HG02852 (cell line): ENCODE measurements at regions not wholly inside any gene's neighbourhood (a gene's known extent, or its start where the extent isn't known, plus 50 kb on each side); places are given as distances from the start of the nearest gene placed in this dataset.

Source experiments
- ATAC-seq: cut with Tn5 transposase; IDR thresholded peaks from one replicate; pipeline ENCODE4 v1.9.1; 2021; ENCODE audit warnings: mild to moderate bottlenecking, moderate library complexity; ENCODE audit not compliant: unreplicated experiment

DNA sequence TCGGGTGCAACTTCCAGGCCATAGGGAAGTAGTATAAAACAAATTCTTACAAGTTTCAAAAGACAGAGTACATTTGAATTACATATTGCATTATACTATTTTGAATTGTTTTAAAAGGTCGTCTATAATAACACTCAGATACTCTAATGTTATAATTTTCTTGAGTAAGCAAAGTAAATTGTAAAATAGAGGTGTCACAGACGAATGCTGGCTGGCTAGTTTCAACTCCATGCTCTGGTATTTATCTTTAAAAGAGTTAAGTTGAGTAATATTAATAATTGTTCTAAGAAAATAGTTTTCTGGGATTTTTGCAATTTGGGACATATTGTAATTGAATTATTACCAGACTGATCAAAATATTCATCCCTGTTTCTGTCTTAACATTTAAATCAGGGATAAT is 764.9 kb downstream of the TECRL start:
- ATAC-seq: no peak

DNA sequence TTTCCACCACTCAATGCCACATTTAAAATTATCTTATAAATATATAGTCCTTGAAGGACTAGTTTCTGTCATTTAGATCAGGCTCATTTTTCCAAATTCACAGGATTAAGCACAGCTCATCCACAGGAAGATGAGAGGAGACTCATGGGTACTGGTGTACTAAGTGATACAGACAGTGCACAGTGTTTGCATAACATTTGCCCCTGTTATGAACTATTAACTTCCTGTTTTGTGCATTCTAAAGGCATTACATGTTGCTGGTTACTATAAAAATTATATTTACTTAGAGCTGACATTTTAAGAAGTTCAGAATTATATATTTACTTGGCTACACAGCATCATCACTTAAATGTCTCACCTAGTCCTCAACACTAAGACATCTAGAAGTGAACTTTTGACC is 772.0 kb downstream of the TECRL start:
- no peak for ATAC-seq

DNA sequence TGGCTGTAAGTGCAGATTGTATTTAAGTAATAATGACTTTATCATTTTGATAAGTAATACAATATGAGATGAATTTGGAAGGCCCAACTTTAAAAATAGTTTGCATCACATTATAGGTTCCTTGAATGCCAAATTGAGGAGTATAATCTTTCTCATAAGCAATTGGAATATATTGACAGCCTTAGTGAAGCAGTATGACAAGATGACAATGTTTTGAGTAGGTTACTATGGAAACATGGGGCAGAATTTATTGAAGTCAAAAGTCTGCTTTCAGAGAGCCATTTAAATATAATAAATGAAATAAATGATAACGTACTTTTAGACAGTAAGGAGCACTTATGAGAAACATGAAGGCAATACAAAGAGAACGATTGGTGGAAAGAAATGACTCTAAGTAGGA is 776.4 kb downstream of the TECRL start:
- ATAC-seq: no peak

DNA sequence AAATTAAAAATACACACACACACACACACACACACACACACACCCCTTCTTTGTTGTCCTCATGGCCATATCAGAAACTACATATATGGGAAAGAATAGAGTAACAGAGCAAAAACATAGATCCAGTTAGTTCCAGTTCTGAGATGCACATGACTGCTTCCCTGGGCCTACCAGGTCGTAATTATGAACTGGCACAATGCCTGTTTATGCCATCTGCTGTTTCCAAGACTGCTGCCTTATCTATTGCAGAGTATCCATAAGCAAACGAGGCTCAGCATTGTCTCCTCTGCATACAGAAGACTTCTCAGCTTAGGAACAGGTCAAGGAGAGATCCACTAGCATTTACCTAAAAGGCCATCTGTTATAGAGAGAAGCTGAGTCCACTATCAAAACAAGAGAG is 789.0 kb downstream of the TECRL start:
- ATAC-seq: no peak

DNA sequence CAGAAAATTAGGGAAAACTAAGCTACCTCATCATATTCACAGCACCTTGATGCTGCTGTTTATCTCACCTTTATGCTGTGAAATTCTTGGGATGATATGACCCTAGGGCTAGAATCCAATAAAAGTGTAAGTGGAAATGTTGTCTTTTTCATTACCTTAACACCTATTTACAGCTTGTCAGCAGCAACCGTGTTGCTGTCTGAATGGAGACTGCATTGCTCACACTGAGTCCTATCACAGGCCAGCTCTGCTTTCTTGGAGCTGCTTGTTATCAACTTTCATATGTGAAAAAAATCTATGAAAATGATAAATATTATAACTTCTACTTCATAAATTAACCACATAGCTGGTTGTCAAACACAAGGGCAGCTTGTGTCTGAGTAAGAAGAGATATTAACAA is 789.5 kb downstream of the TECRL start:
- ATAC-seq: no peak

DNA sequence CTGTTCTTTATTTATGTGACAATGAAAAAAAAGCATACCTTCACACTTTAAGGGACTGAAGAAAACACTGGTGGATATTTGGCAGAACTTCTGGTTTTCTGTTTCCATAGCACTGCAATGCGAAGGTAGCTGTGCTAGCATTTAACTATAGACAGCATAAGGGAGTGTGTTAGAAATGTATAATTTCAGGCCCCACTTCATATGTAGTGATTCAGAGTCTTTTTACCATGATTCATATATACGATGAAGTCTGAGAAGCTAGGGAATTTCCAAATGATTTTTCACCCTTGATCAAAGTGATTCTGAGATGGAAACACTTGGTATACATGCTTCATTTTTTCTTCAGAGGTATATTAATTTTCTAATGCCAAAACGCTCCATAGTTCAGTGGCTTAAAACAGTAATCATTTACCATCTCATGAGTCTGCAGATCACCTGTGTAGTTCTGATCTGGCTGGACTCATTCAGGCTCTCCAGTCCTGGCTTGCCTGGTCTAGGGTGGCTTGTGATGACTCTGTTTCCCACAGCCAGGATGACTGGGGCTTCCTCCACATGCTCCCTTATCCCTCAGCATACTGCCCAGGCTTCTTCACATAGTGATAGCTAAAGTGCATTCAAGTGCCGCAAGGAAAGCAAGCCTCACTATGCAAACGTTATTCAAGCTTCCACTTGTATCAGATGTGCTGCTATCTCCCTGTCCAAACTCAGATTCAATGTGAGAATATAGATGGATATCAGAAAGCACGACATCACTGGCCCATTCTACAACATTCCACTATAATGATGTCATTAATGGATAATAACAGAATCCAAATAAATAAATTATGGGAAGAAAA is 790.1 kb downstream of the TECRL start:
- no peak for ATAC-seq

DNA sequence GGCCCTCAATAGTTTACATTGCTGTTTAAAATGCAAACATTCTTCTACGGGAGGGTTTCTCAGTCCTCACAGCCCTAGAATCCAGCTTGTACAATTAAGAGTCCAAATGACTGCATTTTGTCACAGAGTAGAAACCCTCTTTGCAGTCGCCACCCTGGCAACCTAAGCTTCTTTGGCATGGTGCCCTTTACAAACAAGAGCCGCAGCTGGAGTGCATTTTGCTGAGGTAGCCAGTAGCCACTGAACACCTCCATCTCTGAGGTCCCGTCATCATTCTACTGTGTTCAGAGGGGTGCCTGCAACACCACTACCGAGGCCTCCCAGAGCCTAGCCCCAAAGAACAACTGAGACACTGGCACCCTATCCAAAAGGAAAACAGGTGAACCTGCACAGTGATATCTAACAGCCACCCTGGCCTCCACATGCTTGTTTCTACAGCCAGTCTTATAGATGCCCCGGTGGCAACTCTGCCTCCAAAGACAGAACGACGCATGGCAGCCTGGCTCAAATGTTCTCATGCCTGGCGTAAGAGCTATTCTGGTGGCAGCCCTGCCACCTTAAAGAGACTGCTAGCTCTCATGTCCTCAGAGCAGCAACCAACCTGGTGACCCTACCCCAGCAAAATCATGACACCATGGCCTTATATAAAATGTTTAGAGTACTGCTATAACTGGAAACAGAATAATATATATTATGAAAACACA is 801.9 kb downstream of the TECRL start:
- ATAC-seq: no peak

DNA sequence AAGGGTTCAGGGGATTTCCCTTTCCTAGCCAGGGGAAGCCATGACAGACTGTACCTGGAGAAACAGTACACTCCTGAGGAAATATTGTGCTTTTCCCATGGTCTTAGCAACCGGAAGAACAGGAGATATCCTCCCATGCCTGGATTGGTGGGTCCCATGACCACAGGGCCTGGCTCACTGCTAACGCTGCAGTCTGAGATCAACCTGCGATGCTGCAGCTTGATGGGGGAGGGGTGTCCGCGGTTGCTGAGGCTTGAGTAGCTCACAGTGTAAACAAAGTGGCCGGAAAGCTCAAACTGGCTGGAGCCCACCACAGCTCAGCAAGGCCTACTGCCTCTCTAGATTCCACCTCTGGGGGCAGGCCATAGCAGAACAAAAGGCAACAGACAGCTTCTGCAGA is 819.5 kb downstream of the TECRL start:
- ATAC-seq: no peak

DNA sequence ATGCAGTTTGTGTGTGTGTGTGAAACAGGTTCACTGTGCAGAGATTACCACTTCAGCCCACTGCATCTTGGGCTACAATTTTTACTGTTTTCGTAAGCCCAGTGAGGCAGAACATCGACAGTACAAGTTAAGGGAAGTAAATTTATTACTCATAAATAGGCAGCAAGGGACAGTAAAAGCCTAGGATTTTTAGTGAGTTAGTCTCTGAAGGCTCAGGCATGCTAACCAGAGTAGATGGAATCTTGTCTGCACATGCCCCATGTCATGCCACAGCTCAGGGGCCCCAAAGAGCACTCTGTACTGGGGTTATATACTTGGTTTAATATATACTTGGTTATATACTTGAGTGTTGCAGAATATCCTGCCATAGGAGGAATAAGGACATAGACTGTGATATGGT is 825.7 kb downstream of the TECRL start:
- ATAC-seq: no peak

DNA sequence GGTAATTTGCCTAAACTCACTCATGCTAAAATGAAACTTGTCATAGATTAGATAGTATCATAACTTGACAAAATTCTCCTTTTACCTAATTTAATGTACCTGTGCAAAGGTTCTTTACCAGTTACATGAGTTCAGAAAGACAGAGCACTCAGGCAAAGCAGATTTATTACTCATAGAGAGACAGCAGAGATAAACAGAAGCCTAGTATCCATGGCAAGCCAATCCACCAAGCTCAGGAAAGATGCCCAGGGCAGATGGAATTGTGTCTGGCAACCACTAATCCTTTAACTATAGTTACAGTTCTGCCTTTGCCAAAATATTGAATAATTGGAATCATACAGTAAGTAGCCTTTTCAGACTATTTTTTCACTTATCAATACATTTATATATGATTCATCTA is 826.2 kb downstream of the TECRL start:
- no peak for ATAC-seq

DNA sequence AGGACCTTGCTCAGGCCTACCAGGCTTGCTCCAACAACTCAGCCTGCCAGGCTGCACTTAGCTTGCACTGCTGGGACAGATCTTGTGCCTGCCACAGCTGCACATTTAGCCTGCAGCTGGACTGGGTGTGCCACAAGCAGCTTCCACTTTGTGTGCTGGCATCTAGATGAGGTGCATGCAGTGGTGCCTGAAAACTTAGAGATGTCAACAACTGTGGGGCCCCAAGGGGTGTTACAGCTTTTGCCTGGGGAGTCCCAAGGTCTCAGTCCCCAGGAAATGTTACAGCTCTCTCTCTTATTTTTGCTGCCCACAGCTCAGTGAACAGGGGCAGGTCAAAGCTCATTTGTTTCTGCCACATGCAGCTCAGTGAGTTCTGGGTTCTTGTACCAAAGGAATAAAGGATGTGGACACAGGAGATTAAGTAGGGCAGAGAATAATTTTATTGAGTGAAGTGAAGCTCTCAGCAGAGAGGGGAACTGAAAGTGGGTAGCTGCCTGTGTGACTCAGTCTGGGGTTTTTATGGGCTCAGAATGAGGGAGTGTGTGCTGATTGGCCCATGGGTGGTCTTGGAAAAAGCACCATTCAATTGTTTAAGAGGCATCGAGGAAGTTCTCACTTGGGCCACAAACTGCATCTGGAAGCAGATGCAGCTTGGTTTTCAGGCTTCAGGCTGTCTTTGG is 828.3 kb downstream of the TECRL start:
- ATAC-seq: peak; percentile 69

DNA sequence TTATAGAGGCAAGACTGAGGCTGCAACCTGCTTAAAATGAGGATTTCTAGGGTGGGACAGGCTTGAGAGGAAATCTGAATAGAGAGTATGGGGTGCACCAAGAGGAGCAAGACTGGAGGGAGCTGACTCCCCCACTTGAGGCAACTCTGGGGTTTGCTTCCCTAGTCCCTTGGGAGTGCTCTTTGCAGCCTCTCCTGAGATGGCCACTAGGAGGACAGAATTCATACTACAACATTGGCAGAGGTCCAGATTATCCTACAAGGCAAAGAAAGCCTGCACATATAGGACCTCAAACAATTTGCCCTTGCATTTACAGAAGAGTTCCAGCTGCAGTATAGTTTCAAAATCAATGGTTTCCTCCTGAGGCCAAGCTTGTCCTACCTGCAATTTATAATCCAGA is 830.9 kb downstream of the TECRL start:
- no peak for ATAC-seq

DNA sequence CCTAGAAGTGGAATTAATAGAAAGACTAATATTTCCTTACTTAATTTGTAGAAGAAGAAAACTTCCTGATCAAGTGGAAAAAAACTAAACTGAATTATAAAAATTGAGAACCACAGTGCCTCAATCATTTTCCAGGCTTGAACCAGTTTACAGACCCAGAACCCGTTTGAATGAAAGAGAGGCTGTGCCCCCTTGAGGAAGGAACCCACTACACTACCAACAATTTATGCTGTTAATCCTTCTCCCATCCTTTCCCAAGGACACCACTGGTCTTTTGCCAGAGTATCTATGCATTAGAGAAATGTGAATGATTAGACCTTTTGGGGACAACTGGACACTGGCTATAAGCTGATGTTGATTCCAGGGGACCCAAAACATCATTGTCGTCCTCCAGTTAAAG is 842.6 kb downstream of the TECRL start:
- ATAC-seq: no peak

DNA sequence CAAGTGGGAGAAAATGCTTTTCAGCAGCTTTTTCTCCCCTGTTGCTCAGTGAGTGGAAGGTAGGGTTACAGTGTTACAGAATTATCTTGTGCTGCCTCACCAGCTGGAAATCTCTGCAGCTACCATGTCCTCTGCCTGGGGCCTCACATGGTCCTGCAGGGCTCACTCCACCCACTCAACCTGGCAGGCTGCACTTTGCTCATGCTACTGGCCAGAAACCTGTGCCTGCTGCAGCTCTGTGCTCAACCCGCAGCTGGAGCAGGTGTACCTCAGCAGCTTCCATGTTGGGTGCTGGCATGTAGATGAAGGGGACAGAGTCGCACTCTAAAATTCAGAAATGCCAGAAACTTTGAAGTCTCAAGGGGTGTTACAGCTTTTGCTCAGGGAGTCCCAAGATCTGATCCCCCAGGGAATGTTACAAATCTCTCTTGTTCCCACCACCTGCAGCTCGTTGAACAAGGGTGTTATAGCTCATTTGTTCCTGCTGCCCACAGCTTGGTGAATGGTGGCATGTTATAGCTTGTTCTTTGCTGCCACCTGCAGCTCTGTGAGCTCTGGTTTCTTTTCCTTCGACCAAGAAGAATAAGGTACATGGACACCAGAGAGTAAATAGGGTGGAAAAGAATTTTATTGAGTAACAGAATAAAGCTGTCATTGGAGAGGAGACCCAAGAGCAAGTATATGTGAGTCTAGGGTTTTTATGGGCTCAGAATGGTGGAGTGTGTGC is 845.8 kb downstream of the TECRL start:
- ATAC-seq: no peak

DNA sequence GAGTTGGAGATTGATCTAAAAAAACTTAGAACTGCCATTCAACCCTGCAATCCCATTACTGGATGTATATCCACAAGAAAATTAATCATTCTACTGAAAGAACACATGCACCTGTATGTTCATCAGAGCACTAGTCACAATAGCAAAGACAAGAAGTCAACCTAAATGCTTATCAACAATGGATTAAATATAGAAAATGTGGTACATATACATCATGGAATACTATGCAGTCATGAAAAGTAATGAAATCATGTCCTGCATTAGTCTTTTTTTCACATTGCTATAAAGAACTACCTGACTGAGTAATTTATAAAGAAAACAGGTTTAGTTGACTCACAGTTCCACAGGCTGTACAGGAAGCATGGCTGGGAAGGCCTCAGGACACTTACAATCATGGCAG is 850.5 kb downstream of the TECRL start:
- ATAC-seq: no peak

DNA sequence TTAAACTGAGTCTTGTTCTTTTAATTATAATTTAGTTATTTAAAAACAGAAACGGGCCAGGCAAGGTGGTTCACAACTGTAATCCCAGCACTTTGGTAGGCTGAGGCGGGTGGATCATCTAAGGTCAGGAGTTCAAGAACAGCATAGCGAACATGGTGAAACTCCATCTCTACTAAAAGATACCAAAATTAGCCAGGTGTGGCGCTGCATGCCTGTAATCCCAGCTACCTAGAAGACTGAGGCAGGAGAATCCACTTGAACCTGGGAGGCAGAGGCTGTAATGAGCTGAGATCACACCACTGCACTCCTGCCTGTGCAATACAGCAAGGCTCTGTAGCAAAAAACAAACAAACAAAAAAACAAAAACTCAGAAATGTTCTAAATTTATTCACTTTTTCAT is 852.9 kb downstream of the TECRL start:
- no peak for ATAC-seq

DNA sequence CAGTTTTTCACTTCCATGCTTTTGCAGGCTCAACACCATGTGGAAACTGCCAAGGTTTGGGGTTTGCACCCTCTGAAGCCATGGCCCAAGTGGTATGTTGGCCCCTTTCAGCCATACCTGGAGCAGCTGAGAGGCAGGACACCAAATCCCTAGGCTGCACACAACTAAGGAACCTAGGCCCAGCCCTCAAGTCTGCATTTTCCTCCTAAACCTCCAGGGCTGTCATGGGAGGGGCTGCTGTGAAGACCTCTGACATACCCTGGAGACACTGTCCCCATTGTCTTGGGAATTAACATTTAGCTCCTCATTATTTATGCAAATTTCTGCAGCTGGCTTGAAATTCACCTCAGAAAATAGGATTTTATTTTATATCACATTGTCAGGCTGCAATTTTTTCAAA is 856.1 kb downstream of the TECRL start:
- ATAC-seq: no peak

DNA sequence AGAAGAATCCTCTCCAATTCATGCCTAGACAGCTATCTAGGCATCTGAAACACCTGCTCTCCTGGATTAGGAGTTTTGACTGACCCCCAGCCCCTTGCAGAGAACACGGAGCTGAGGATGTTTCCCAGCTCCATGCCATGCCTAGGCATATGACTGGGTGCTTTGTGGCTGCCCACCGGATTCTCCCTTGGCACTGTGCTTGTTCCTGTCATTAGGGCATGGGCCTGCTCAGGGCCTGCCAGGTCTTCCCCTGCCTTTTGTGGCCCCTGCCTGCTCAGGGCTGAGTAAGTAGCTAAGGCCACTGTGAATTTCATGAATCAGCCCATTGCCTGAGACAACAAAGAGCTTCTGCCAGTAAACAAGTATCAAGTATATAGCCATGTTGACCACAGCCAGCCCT is 867.4 kb downstream of the TECRL start:
- ATAC-seq: no peak

DNA sequence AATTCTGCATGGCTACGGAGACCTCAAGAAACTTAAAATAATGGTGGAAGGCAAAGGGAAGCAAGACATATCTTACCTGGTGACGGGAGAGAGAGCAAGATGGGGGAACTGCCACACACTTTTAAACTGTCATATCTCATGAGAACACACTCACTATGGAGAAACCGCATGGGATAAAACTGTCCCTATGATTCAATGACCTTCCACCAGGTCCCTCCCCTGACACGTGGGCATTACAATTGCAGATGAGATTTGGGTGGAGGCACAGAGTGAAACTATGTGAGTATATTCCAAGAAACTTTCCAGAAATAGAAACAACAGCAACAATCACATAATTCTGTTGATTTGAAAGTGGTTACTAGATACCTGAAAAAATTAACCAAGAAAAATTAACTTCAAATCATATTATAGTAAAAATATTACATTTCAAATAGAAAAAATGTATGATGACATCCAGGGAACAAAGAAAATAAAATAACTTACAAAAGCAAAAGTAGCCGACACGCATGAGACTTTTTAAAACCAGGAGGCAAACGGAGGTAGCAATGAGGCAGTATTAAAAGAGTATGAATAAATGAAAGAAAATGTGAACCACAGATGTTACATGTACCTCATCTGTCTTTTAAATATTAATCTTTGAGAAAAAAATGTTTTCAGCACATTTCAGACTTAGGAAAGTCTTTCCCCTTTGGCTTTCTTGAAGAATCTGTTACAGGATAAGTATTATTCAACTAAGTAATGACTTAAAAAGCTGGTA is 879.5 kb downstream of the TECRL start:
- ATAC-seq: no peak

DNA sequence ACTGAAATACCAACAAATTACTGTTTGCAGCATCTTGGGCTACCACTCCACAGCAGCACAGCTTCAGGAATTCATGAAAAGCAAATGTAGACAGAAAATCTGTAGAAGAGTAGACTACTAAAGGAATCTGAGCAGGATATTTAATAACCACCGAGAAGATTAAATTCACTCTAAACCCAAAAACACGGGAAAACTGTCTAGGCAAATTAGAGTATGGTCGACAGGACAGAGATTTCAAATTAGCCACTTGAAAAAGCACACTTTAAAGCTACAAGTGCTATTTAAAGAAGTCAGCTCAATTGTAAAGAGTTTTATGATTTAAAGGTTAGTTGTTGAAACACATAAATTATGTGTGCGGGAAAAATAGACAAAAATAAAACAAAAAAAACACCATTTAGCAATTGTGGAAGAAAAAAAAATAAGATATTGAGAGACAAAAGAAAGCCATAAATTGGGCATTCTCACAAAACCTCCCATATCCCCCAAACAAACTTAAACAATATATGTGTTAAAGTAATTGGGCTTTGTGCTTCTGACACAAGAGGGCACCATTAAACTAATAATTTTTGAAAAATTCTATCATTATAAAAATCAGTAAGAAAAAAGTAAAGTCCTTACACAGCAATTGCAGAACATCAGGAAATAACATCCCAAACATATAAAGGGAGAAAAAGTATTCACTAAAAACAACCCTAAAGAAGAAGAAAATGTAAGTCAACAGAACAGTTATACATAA is 880.8 kb downstream of the TECRL start:
- no peak for ATAC-seq
